Uterus (tissue), 2 donors: ENCODE measurements at regions not wholly inside any gene's neighbourhood (a gene's known extent, or its start where the extent isn't known, plus 50 kb on each side); places are given as distances from the start of the nearest gene placed in this dataset.

Source experiments
- CTCF ChIP-seq, 4 experiments: fragments of 200-600 bp in 2 of 4; fragments of 450-650 bp in 2 of 4; sonication (generic) in 2 of 4; IDR thresholded peaks; one replicate each; pipeline ENCODE4 v1.5.1; 2016 to 2019; ENCODE audit warnings: antibody characterized with exemption in 4 of 4, mild to moderate bottlenecking in 2 of 4, moderate library complexity in 1 of 4
- POLR2A ChIP-seq, 2 donors: fragments of 450-650 bp; IDR thresholded peaks; one replicate each; pipeline ENCODE4 v1.6.1; 2016; ENCODE audit warnings: antibody characterized with exemption in 2 of 2, mild to moderate bottlenecking in 1 of 2, moderate library complexity in 1 of 2

DNA sequence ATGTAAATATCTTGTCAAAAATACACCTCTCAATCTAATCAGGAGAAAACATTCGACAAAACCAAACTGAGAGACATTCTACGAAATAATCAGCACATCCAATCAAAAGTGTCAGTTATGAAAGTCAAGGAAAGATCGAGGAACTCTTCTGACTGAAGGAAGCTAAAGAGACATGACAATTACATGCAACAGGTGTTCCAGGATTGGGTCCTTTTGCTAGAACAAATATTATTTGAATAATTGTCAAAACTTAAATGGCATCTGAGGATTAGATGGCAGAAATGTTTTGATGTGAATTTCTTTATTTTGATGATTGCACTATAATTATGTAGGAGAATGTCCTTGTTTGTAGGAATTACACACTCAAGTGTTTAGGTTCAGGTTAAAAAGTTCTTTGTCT lies 124.1 kb upstream of the HES1 start:
- TF ChIP-seq CTCF (IDR thresholded peaks at IDR 0.05) (no peak), POLR2A (IDR thresholded peaks at IDR 0.05) (no peak)
